GM23338 (cell line): ENCODE measurements at regions not wholly inside any gene's neighbourhood (a gene's known extent, or its start where the extent isn't known, plus 50 kb on each side); places are given as distances from the start of the nearest gene placed in this dataset.

Experiments
- ATAC-seq: fragments of 200-7000 bp; cut with Tn5 transposase; 3 replicates; pipeline ENCODE4 v1.9.1; 2020
- DNase-seq: peaks from one replicate; pipeline ENCODE4 v3.0.0-alpha.2; 2015; ENCODE audit warnings: low spot score
- H2AFZ ChIP-seq: fragments of 200-600 bp; sonication (generic); 2 replicates; pipeline ENCODE4 v1.8.0; 2016; ENCODE audit warnings: antibody characterized with exemption, mild to moderate bottlenecking, moderate library complexity
- H3F3A ChIP-seq: fragments of 200-600 bp; sonication (generic); replicated peaks from 2 replicates; pipeline ENCODE4 v1.8.0; 2017; ENCODE audit warnings: antibody characterized with exemption, mixed run types, low read depth
- H3K27ac ChIP-seq: fragments of 200-600 bp; sonication (generic); 2 replicates; pipeline ENCODE4 v1.6.1; 2016; ENCODE audit warnings: low read depth
- H3K27me3 ChIP-seq: fragments of 200-600 bp; sonication (generic); 2 replicates; pipeline ENCODE4 v1.8.0; 2016; ENCODE audit warnings: mild to moderate bottlenecking, mixed run types, moderate library complexity; ENCODE audit not compliant: insufficient read depth
- H3K36me3 ChIP-seq: fragments of 200-600 bp; sonication (generic); 2 replicates; pipeline ENCODE4 v1.8.0; 2016; ENCODE audit warnings: mild to moderate bottlenecking; ENCODE audit not compliant: insufficient read depth
- H3K4me1 ChIP-seq: fragments of 200-600 bp; sonication (generic); 2 replicates; pipeline ENCODE4 v1.8.0; 2016; ENCODE audit warnings: mild to moderate bottlenecking, moderate library complexity; ENCODE audit not compliant: insufficient read depth
- H3K4me2 ChIP-seq: fragments of 200-600 bp; sonication (generic); 2 replicates; pipeline ENCODE4 v1.7.1; 2017; ENCODE audit warnings: mixed run types
- H3K4me3 ChIP-seq: fragments of 200-600 bp; sonication (generic); 2 replicates; pipeline ENCODE4 v1.6.1; 2016; ENCODE audit warnings: mixed run types
- H3K79me2 ChIP-seq: fragments of 200-600 bp; sonication (generic); replicated peaks from 2 replicates; pipeline ENCODE4 v1.8.0; 2017; ENCODE audit warnings: mild to moderate bottlenecking; ENCODE audit not compliant: insufficient read depth
- H3K9me2 ChIP-seq: fragments of 200-600 bp; sonication (generic); 2 replicates; pipeline ENCODE4 v1.8.0; 2017; ENCODE audit not compliant: insufficient read depth
- H4K20me1 ChIP-seq: fragments of 200-600 bp; sonication (generic); replicated peaks from 2 replicates; pipeline ENCODE4 v1.8.0; 2017; ENCODE audit warnings: mild to moderate bottlenecking; ENCODE audit not compliant: insufficient read depth
- H3K27ac Mint-ChIP-seq: 2 replicates; pipeline ENCODE4 v1.8.0; 2020; ENCODE audit warnings: inconsistent platforms, mild to moderate bottlenecking, moderate library complexity, mixed read lengths
- H3K27me3 Mint-ChIP-seq: 3 replicates; pipeline ENCODE4 v1.8.0; 2022; ENCODE audit warnings: low read depth, mild to moderate bottlenecking, moderate library complexity, mixed read lengths, inconsistent platforms; ENCODE audit not compliant: insufficient read depth, poor library complexity
- H3K36me3 Mint-ChIP-seq: 3 replicates; pipeline ENCODE4 v1.8.0; 2021; ENCODE audit warnings: low read depth, mild to moderate bottlenecking, inconsistent platforms, moderate library complexity, mixed read lengths
- H3K4me1 Mint-ChIP-seq: 3 replicates; pipeline ENCODE4 v1.8.0; 2020; ENCODE audit warnings: mild to moderate bottlenecking, inconsistent platforms, mixed read lengths
- H3K4me3 Mint-ChIP-seq: 3 replicates; pipeline ENCODE4 v1.8.0; 2021; ENCODE audit warnings: moderate library complexity, mild to moderate bottlenecking, inconsistent platforms, mixed read lengths
- H3K9me3 Mint-ChIP-seq: 3 replicates; pipeline ENCODE4 v1.8.0; 2020; ENCODE audit warnings: moderate library complexity, mild to moderate bottlenecking, inconsistent platforms, mixed read lengths
- CREB1 ChIP-seq: fragments of 250-450 bp; sonication (Bioruptor Pico); IDR thresholded peaks from 2 replicates; pipeline ENCODE4 v1.5.0; 2020; ENCODE audit warnings: low read depth, mild to moderate bottlenecking, moderate library complexity
- CTCF ChIP-seq, 2 experiments: fragments of 200-600 bp in 1 of 2; sonication (generic) in 1 of 2; conservative IDR thresholded peaks; 2 replicates each; pipeline versions ENCODE4 v1.5.1 to v1.6.1; 2016 to 2017; ENCODE audit warnings: antibody characterized with exemption in 2 of 2, low read depth in 2 of 2, mild to moderate bottlenecking in 2 of 2, moderate library complexity in 1 of 2
- ETS1 ChIP-seq: IDR thresholded peaks from 2 replicates; pipeline ENCODE4 v1.6.1; 2016; ENCODE audit warnings: antibody characterized with exemption
- EZH2 ChIP-seq: fragments of 200-600 bp; sonication (generic); IDR thresholded peaks from one replicate; pipeline ENCODE4 v1.8.0; 2017; ENCODE audit warnings: antibody characterized with exemption, mild to moderate bottlenecking, low read depth; ENCODE audit not compliant: unreplicated experiment
- EZH2phosphoT487 ChIP-seq: fragments of 200-600 bp; sonication (generic); IDR thresholded peaks from one replicate; pipeline ENCODE4 v1.8.1; 2018; ENCODE audit warnings: antibody characterized with exemption; ENCODE audit not compliant: unreplicated experiment
- JUNB ChIP-seq: IDR thresholded peaks from one replicate; pipeline ENCODE4 v1.6.1; 2016; ENCODE audit warnings: antibody characterized with exemption; ENCODE audit not compliant: unreplicated experiment
- POLR2AphosphoS5 ChIP-seq: IDR thresholded peaks from 2 replicates; pipeline ENCODE4 v1.6.1; 2016; ENCODE audit warnings: antibody characterized with exemption, low read depth
- REST ChIP-seq: IDR thresholded peaks from one replicate; pipeline ENCODE4 v1.6.1; 2018; ENCODE audit warnings: antibody characterized with exemption; ENCODE audit not compliant: unreplicated experiment
- STAT1 ChIP-seq: IDR thresholded peaks from one replicate; pipeline ENCODE4 v1.6.1; 2016; ENCODE audit warnings: antibody characterized with exemption; ENCODE audit not compliant: unreplicated experiment
- ZNF331 ChIP-seq: fragments of 250-450 bp; sonication (Bioruptor Pico); IDR thresholded peaks from 2 replicates; pipeline ENCODE4 v1.5.0; 2020; ENCODE audit warnings: low read depth, mild to moderate bottlenecking, moderate library complexity

- TF ChIP-seq REST: no peak
- no peak for TF ChIP-seq CREB1 (CRISPR knock-in tag)
- TF ChIP-seq EZH2: no peak
- no peak for TF ChIP-seq EZH2phosphoT487
Measured at GRCh38 chr2:2623939-2624338, 292.9 kb upstream of the MYT1L start (continued).

GRCh38 chr2:2621855-2622254, 290.8 kb upstream of the MYT1L start:
- Mint-ChIP-seq H3K4me1 (peaks cover 8% of the 10 kb centered on the region; the same call in 2 of the 3 replicates), H3K9me3 (no peaks in the 10 kb centered on the region), H3K36me3 (no peaks in the 10 kb centered on the region), H3K27me3 (peaks cover 4% of the 10 kb centered on the region), H3K27ac (no peak overlapping the region), H3K4me3 (no peak overlapping the region)
- Histone ChIP-seq H3K4me2 (no peak overlapping the region), H3K4me1 (peaks cover 3% of the 10 kb centered on the region; the same call in 1 of the 2 replicates), H3K79me2 (no peaks in the 10 kb centered on the region), H3K27me3 (no peaks in the 10 kb centered on the region), H4K20me1 (no peaks in the 10 kb centered on the region), H2AFZ (no peak overlapping the region), H3K27ac (no peak overlapping the region), H3K9me2 (no peaks in the 10 kb centered on the region), H3K36me3 (no peaks in the 10 kb centered on the region), H3K4me3 (no peak overlapping the region), H3F3A (no peaks in the 10 kb centered on the region)
- TF ChIP-seq EZH2 (no peak), ZNF331 (no peak), POLR2AphosphoS5 (no peak), CTCF (conservative IDR thresholded peaks at IDR 0.05; ENCODE audit: low read depth in 2 of 2) (no peak), EZH2phosphoT487 (no peak), JUNB (no peak)
- DNase-seq: no peak
- no peak for ATAC-seq

- Mint-ChIP-seq H3K9me3 (no peaks in the 10 kb centered on the region), H3K27me3 (peaks cover 7% of the 10 kb centered on the region), H3K4me3 (no peak overlapping the region), H3K4me1 (peaks cover 8% of the 10 kb centered on the region; the same call in 2 of the 3 replicates), H3K36me3 (no peaks in the 10 kb centered on the region), H3K27ac (no peak overlapping the region)
- ATAC-seq (no peak), DNase-seq (no peak)
- Histone ChIP-seq H3K27ac (no peak overlapping the region), H3K36me3 (no peaks in the 10 kb centered on the region), H3F3A (no peaks in the 10 kb centered on the region), H3K79me2 (no peaks in the 10 kb centered on the region), H3K4me1 (peaks cover 3% of the 10 kb centered on the region; the same call in 1 of the 2 replicates), H3K9me2 (no peaks in the 10 kb centered on the region), H3K4me2 (no peak overlapping the region), H3K4me3 (no peak overlapping the region), H4K20me1 (no peaks in the 10 kb centered on the region), H3K27me3 (no peaks in the 10 kb centered on the region), H2AFZ (no peak overlapping the region)
- TF ChIP-seq ZNF331 (no peak), CTCF (conservative IDR thresholded peaks at IDR 0.05; ENCODE audit: low read depth in 2 of 2) (no peak), POLR2AphosphoS5 (no peak), EZH2phosphoT487 (no peak), REST (no peak), STAT1 (no peak), ETS1 (no peak)
Measured at GRCh38 chr2:2620604-2621003, 289.5 kb upstream of the MYT1L start.
